IMR-90 (cell line): ENCODE measurements at regions not wholly inside any gene's neighbourhood (a gene's known extent, or its start where the extent isn't known, plus 50 kb on each side); places are given as distances from the start of the nearest gene placed in this dataset.

ENCODE experiments used
- ATAC-seq: fragments of 200-7000 bp; cut with Tn5 transposase; 2 replicates; pipeline ENCODE4 v1.9.1; 2020; ENCODE audit warnings: low read depth, mild to moderate bottlenecking, moderate library complexity
- BruUV-seq: library from RNA; stranded (reverse); fragments of 400-500 nt; replicated peaks from 2 replicates; lab custom pipeline; 2021; lab: Mats Ljungman, UMichigan
- CTCF ChIA-PET: fragments of 300-600 bp; formaldehyde crosslinking; extraction: SDS; loops from one replicate; lab custom pipeline; 2021; ENCODE audit warnings: antibody characterized with exemption; lab: Yijun Ruan, JAX
- POLR2A ChIA-PET: fragments of 300-600 bp; sonication (Branson Sonifier 250); formaldehyde crosslinking; loops from one replicate; lab custom pipeline; 2022; ENCODE audit warnings: antibody characterized with exemption; ENCODE audit not compliant: unreplicated experiment; lab: Charles Lee
- DNase-seq: peaks from one replicate; pipeline ENCODE4 v3.0.0; 2013
- H2AFZ ChIP-seq: replicated peaks from 2 replicates; pipeline ENCODE3; 2013; ENCODE audit warnings: low read length, mild to moderate bottlenecking; ENCODE audit not compliant: poor library complexity
- H2AK5ac ChIP-seq: 2 replicates; pipeline ENCODE4 v1.6.1; 2013; ENCODE audit warnings: low read depth, low read length, inconsistent platforms
- H2AK9ac ChIP-seq: replicated peaks from 2 replicates; pipeline ENCODE3; 2013; ENCODE audit warnings: mild to moderate bottlenecking, low read depth, low read length, moderate library complexity; ENCODE audit not compliant: poor library complexity
- H2BK120ac ChIP-seq: 2 replicates; pipeline ENCODE4 v1.6.1; 2013; ENCODE audit warnings: low read depth, low read length, inconsistent platforms
- H2BK15ac ChIP-seq: 3 replicates; pipeline ENCODE4 v1.6.1; 2013; ENCODE audit warnings: low read depth, low read length, inconsistent platforms
- H2BK20ac ChIP-seq: 2 replicates; pipeline ENCODE4 v1.6.1; 2013; ENCODE audit warnings: low read depth, mild to moderate bottlenecking, inconsistent platforms, low read length, moderate library complexity
- H2BK5ac ChIP-seq: 2 replicates; pipeline ENCODE4 v1.6.1; 2013; ENCODE audit warnings: mild to moderate bottlenecking, low read depth, low read length, inconsistent platforms; ENCODE audit not compliant: poor library complexity, severe bottlenecking
- H3K14ac ChIP-seq: replicated peaks from 2 replicates; pipeline ENCODE4 v1.6.1; 2013; ENCODE audit warnings: low read depth, low read length, inconsistent platforms
- H3K18ac ChIP-seq: 2 replicates; pipeline ENCODE4 v1.6.1; 2013; ENCODE audit warnings: low read depth, low read length, control low read depth
- H3K23ac ChIP-seq: 2 replicates; pipeline ENCODE4 v1.6.1; 2013; ENCODE audit warnings: low read depth, low read length, inconsistent platforms
- H3K27ac ChIP-seq: 2 replicates; pipeline ENCODE4 v1.5.1; 2013; ENCODE audit warnings: mild to moderate bottlenecking, control low read depth, low read length; ENCODE audit not compliant: insufficient read depth
- H3K27me3 ChIP-seq: 2 replicates; pipeline ENCODE4 v1.6.1; 2013; ENCODE audit warnings: low read length; ENCODE audit not compliant: control insufficient read depth, insufficient read depth
- H3K36me3 ChIP-seq: 2 replicates; pipeline ENCODE4 v1.6.1; 2013; ENCODE audit warnings: low read length, mixed read lengths; ENCODE audit not compliant: control insufficient read depth, insufficient read depth
- H3K4ac ChIP-seq: 2 replicates; pipeline ENCODE4 v1.6.1; 2013; ENCODE audit warnings: low read depth, low read length, inconsistent platforms
- H3K4me1 ChIP-seq: 2 replicates; pipeline ENCODE4 v1.6.1; 2013; ENCODE audit warnings: low read length, mixed read lengths; ENCODE audit not compliant: control insufficient read depth, insufficient read depth
- H3K4me2 ChIP-seq: 2 replicates; pipeline ENCODE4 v1.6.1; 2013; ENCODE audit warnings: low read depth, mild to moderate bottlenecking, control low read depth, low read length, moderate library complexity
- H3K4me3 ChIP-seq: 2 replicates; pipeline ENCODE4 v1.5.1; 2013; ENCODE audit warnings: low read depth, mild to moderate bottlenecking, control low read depth, low read length, moderate library complexity; ENCODE audit not compliant: insufficient read depth
- H3K56ac ChIP-seq: 2 replicates; pipeline ENCODE4 v1.6.1; 2013; ENCODE audit warnings: low read length, inconsistent platforms; ENCODE audit not compliant: insufficient read depth; ENCODE audit errors: extremely low read depth
- H3K79me1 ChIP-seq, 2 experiments: 2 replicates each; pipeline ENCODE4 v1.6.1; 2013; ENCODE audit warnings: low read length in 2 of 2, inconsistent platforms in 1 of 2, low read depth in 1 of 2
- H3K9ac ChIP-seq: 2 replicates; pipeline ENCODE4 v1.6.1; 2013; ENCODE audit warnings: low read depth, low read length, control low read depth
- H3K9me1 ChIP-seq: 2 replicates; pipeline ENCODE4 v1.6.1; 2013; ENCODE audit warnings: low read length, inconsistent platforms; ENCODE audit not compliant: insufficient read depth
- H3K9me3 ChIP-seq: 2 replicates; pipeline ENCODE4 v1.6.1; 2013; ENCODE audit warnings: low read length; ENCODE audit not compliant: control insufficient read depth, insufficient read depth
- H4K20me1 ChIP-seq: 2 replicates; pipeline ENCODE4 v1.6.1; 2013; ENCODE audit warnings: low read length, inconsistent platforms; ENCODE audit not compliant: insufficient read depth
- H4K5ac ChIP-seq: 2 replicates; pipeline ENCODE4 v1.6.1; 2013; ENCODE audit warnings: mild to moderate bottlenecking, low read depth, low read length, control low read depth
- H4K8ac ChIP-seq, 2 experiments: 2 replicates each; pipeline ENCODE4 v1.6.1; 2013; ENCODE audit warnings: low read depth in 2 of 2, low read length in 2 of 2, control low read depth in 1 of 2, inconsistent platforms in 1 of 2
- H4K91ac ChIP-seq: 2 replicates; pipeline ENCODE4 v1.6.1; 2013; ENCODE audit warnings: low read depth, low read length, inconsistent platforms; ENCODE audit not compliant: insufficient read depth
- BHLHE40 ChIP-seq: fragments of 150-350 bp; IDR thresholded peaks from 2 replicates; pipeline ENCODE4 v1.6.1; 2016; ENCODE audit warnings: mild to moderate bottlenecking, low read depth, low read length
- CEBPB ChIP-seq: IDR thresholded peaks from 2 replicates; pipeline ENCODE4 v1.6.1; 2012; ENCODE audit warnings: low read depth, low read length, improper control_type of control experiment
- CHD1 ChIP-seq: IDR thresholded peaks from 2 replicates; pipeline ENCODE4 v1.6.1; 2012; ENCODE audit warnings: low read depth, low read length, improper control_type of control experiment
- ELK1 ChIP-seq: fragments of 150-350 bp; IDR thresholded peaks from 2 replicates; pipeline ENCODE4 v1.6.1; 2016; ENCODE audit warnings: low read depth, mild to moderate bottlenecking, low read length, moderate library complexity, borderline replicate concordance
- FOS ChIP-seq: fragments of 150-350 bp; IDR thresholded peaks from 2 replicates; pipeline ENCODE4 v1.6.1; 2016; ENCODE audit warnings: low read depth, low read length
- MAFK ChIP-seq: IDR thresholded peaks from 2 replicates; pipeline ENCODE4 v1.6.1; 2012; ENCODE audit warnings: low read depth, low read length, improper control_type of control experiment
- MAZ ChIP-seq: IDR thresholded peaks from 2 replicates; pipeline ENCODE4 v1.6.1; 2012; ENCODE audit warnings: low read depth, mild to moderate bottlenecking, low read length, improper control_type of control experiment, moderate library complexity, borderline replicate concordance
- MXI1 ChIP-seq: IDR thresholded peaks from 2 replicates; pipeline ENCODE4 v1.6.1; 2012; ENCODE audit warnings: low read depth, mild to moderate bottlenecking, low read length, moderate library complexity, borderline replicate concordance
- NFE2L2 ChIP-seq: fragments of 150-350 bp; IDR thresholded peaks from 2 replicates; pipeline ENCODE4 v1.6.1; 2016; ENCODE audit warnings: low read depth, mild to moderate bottlenecking, low read length
- POLR2A ChIP-seq: IDR thresholded peaks from 2 replicates; pipeline ENCODE4 v1.6.1; 2012; ENCODE audit warnings: mild to moderate bottlenecking, low read depth, low read length
- RAD21 ChIP-seq: IDR thresholded peaks from 2 replicates; pipeline ENCODE4 v1.6.1; 2012; ENCODE audit warnings: low read length, improper control_type of control experiment
- RCOR1 ChIP-seq: IDR thresholded peaks from 2 replicates; pipeline ENCODE4 v1.6.1; 2012; ENCODE audit warnings: mild to moderate bottlenecking, low read length, improper control_type of control experiment; ENCODE audit not compliant: insufficient replicate concordance
- RFX5 ChIP-seq: IDR thresholded peaks from 2 replicates; pipeline ENCODE4 v1.8.0; 2012; ENCODE audit warnings: low read depth, mild to moderate bottlenecking, low read length, moderate library complexity
- SMC3 ChIP-seq: fragments of 150-350 bp; IDR thresholded peaks from 2 replicates; pipeline ENCODE4 v1.6.1; 2016; ENCODE audit warnings: low read depth, mild to moderate bottlenecking, antibody characterized with exemption, low read length, moderate library complexity
- WGBS, 2 experiments: methylation state at CpG; one replicate each; pipeline versions ENCODE4 v1.1.5 to v1.1.7; 2013; ENCODE audit warnings: missing lambda C conversion rate in 2 of 2; ENCODE audit not compliant: insufficient read length in 1 of 2; ENCODE audit errors: extremely low coverage in 2 of 2; 5-methylcytosine and 5-hydroxymethylcytosine counted together
- dilution Hi-C: fragments of 300-500 bp; cut with HindIII; formaldehyde crosslinking; loops from one replicate; pipeline ENCODE4 v1.14.3; 2018; ENCODE audit warnings: low sequenced_read_pairs; ENCODE audit not compliant: unreplicated experiment
- in situ Hi-C: fragments of 300-500 bp; cut with MboI; formaldehyde crosslinking; loops from 3 replicates; pipeline ENCODE4 v1.14.3; 2019; ENCODE audit warnings: low sequenced_read_pairs, inconsistent platforms, mixed read lengths
- intact Hi-C: fragments of 100-400 bp; cut with micrococcal nuclease; formaldehyde crosslinking; loops from 2 replicates; pipeline ENCODE4 v1.10.0; 2022
- TF ChIP-seq, protein P1 (sequence below): fragments of 150-350 bp; IDR thresholded peaks from 2 replicates; pipeline ENCODE4 v1.6.1; 2017; ENCODE audit warnings: mild to moderate bottlenecking, antibody characterized with exemption, low read length, low read depth
- TF ChIP-seq, protein P2 (sequence below): conservative IDR thresholded peaks from 2 replicates; pipeline ENCODE4 v1.5.1; 2012; ENCODE audit warnings: mild to moderate bottlenecking, low read depth, low read length, improper control_type of control experiment

GRCh38 chr6:105644691-105645090, 241.8 kb upstream of the PREP start:
- no peak overlapping the region for H2AFZ ChIP-seq
- no peak overlapping the region for H3K4ac ChIP-seq
- no peak overlapping the region for H3K14ac ChIP-seq
- H3K36me3 ChIP-seq = no peaks in the 10 kb centered on the region
- no peak overlapping the region for H2AK5ac ChIP-seq
- H3K79me1 ChIP-seq = no peaks in the 10 kb centered on the region
- H3K4me1 ChIP-seq = no peaks in the 10 kb centered on the region
- DNase-seq (no peak), ATAC-seq (no peak)
- dilution Hi-C loops = no loop called here
- H3K4me3 ChIP-seq = no peak overlapping the region
- intact Hi-C loops = no loop called here
- H4K8ac ChIP-seq = no peak overlapping the region
- H4K20me1 ChIP-seq = no peaks in the 10 kb centered on the region
- H3K23ac ChIP-seq = no peak overlapping the region
- ChIA-PET POLR2A (interaction anchor here (0.7 kb wide), 1 partner anchor 151 kb away, joined by 6 read pairs; no protein-coding TSS in a partner anchor), CTCF (interaction anchor here (0.6 to 0.7 kb wide), 2 partner anchors 8 to 1567 kb away, joined by 3 to 4 read pairs; no protein-coding TSS in a partner anchor)
- no peak overlapping the region for H3K56ac ChIP-seq
- no peak overlapping the region for H3K4me2 ChIP-seq
- no peaks in the 10 kb centered on the region for H3K9me1 ChIP-seq
- H2BK5ac ChIP-seq = no peak overlapping the region
- H2BK20ac ChIP-seq = no peak overlapping the region
- TF ChIP-seq, protein P1, sequence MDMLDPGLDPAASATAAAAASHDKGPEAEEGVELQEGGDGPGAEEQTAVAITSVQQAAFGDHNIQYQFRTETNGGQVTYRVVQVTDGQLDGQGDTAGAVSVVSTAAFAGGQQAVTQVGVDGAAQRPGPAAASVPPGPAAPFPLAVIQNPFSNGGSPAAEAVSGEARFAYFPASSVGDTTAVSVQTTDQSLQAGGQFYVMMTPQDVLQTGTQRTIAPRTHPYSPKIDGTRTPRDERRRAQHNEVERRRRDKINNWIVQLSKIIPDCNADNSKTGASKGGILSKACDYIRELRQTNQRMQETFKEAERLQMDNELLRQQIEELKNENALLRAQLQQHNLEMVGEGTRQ = no peak
- TF ChIP-seq MXI1 (no peak), FOS (no peak), ELK1 (no peak), CHD1 (no peak), SMC3 (no peak), RAD21 (no peak), MAZ (no peak), RCOR1 (no peak), POLR2A (no peak), CEBPB (no peak), BHLHE40 (no peak), RFX5 (no peak), NFE2L2 (no peak), MAFK (no peak)
- TF ChIP-seq, protein P2, sequence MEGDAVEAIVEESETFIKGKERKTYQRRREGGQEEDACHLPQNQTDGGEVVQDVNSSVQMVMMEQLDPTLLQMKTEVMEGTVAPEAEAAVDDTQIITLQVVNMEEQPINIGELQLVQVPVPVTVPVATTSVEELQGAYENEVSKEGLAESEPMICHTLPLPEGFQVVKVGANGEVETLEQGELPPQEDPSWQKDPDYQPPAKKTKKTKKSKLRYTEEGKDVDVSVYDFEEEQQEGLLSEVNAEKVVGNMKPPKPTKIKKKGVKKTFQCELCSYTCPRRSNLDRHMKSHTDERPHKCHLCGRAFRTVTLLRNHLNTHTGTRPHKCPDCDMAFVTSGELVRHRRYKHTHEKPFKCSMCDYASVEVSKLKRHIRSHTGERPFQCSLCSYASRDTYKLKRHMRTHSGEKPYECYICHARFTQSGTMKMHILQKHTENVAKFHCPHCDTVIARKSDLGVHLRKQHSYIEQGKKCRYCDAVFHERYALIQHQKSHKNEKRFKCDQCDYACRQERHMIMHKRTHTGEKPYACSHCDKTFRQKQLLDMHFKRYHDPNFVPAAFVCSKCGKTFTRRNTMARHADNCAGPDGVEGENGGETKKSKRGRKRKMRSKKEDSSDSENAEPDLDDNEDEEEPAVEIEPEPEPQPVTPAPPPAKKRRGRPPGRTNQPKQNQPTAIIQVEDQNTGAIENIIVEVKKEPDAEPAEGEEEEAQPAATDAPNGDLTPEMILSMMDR = no peak
- BruUV-seq = no TSS peak
- in situ Hi-C loops = no loop called here
- no peak overlapping the region for H3K9ac ChIP-seq
- H4K5ac ChIP-seq = no peak overlapping the region
- no CpG with 5 or more reads among the region's 3 CpGs for WGBS, 2 experiments
- H2AK9ac ChIP-seq = no peak overlapping the region
- H2BK120ac ChIP-seq = no peak overlapping the region
- H3K27ac ChIP-seq = no peak overlapping the region
- no peak overlapping the region for H4K91ac ChIP-seq
- no peaks in the 10 kb centered on the region; the same call in 1 of the 2 replicates for H3K27me3 ChIP-seq
- no peak overlapping the region for H3K18ac ChIP-seq
- no peaks in the 10 kb centered on the region for H3K9me3 ChIP-seq
- no peak overlapping the region for H2BK15ac ChIP-seq
